GM12878 (cell line): ENCODE measurements at regions not wholly inside any gene's neighbourhood (a gene's known extent, or its start where the extent isn't known, plus 50 kb on each side); places are given as distances from the start of the nearest gene placed in this dataset.

Source experiments
- ATAC-seq: fragments of 200-7000 bp; cut with Tn5 transposase; 3 replicates; pipeline ENCODE4 v1.9.1; 2020; ENCODE audit warnings: mild to moderate bottlenecking, moderate library complexity
- BruUV-seq: library from RNA; stranded (reverse); fragments of 400-500 nt; replicated peaks from 2 replicates; lab custom pipeline; 2021; lab: Mats Ljungman, UMichigan
- CTCF ChIA-PET: fragments of 300-600 bp; sonication (Branson Sonifier 250); formaldehyde crosslinking; extraction: SDS; loops from one replicate; lab custom pipeline; 2021; ENCODE audit warnings: inconsistent platforms; lab: Yijun Ruan, JAX
- POLR2A ChIA-PET: fragments of 350-600 bp; formaldehyde crosslinking; extraction: SDS; loops from one replicate; lab custom pipeline; 2021; ENCODE audit warnings: inconsistent platforms; lab: Charles Lee
- RAD21 ChIA-PET: fragments of 300-600 bp; sonication (Branson Sonifier 250); formaldehyde crosslinking; loops from one replicate; lab custom pipeline; 2023; ENCODE audit warnings: antibody characterized with exemption; ENCODE audit not compliant: unreplicated experiment; lab: Charles Lee
- SMC1A ChIA-PET: fragments of 300-600 bp; sonication (Branson Sonifier 250); formaldehyde crosslinking; loops from one replicate; lab custom pipeline; 2023; ENCODE audit not compliant: unreplicated experiment, uncharacterized antibody; lab: Charles Lee
- DNase-seq: peaks from one replicate; pipeline ENCODE4 v3.0.0-alpha.2; 2011; ENCODE audit warnings: low read depth, low spot score
- FAIRE-seq: peaks from 3 replicates; lab custom pipeline; 2011; peaks lifted over from hg19 to GRCh38; lab: Jason Lieb, UNC
- H2AFZ ChIP-seq: 2 replicates; pipeline ENCODE4 v1.6.0; 2011; ENCODE audit warnings: low read depth, low read length, control low read depth; ENCODE audit not compliant: control insufficient read depth
- H3K27ac ChIP-seq: 2 replicates; pipeline ENCODE4 v1.5.1; 2011; ENCODE audit warnings: control low read depth; ENCODE audit not compliant: control insufficient read depth, insufficient read depth
- H3K27me3 ChIP-seq, 2 experiments: replicated peaks in 1 of 2; 2 replicates each; pipeline versions ENCODE4 v1.6.0 to v1.6.1; 2011; ENCODE audit warnings: low read length in 1 of 2; ENCODE audit not compliant: control insufficient read depth in 2 of 2, insufficient read depth in 2 of 2
- H3K36me3 ChIP-seq, 2 experiments: 2 replicates each; pipeline ENCODE4 v1.5.1; 2011; ENCODE audit warnings: low read length in 1 of 2; ENCODE audit not compliant: control insufficient read depth in 2 of 2, insufficient read depth in 2 of 2
- H3K4me1 ChIP-seq: 2 replicates; pipeline ENCODE4 v1.6.1; 2011; ENCODE audit warnings: mild to moderate bottlenecking, low read length, moderate library complexity, mixed read lengths; ENCODE audit not compliant: control insufficient read depth, insufficient read depth
- H3K4me2 ChIP-seq: 2 replicates; pipeline ENCODE4 v1.6.0; 2011; ENCODE audit warnings: control low read depth; ENCODE audit not compliant: control insufficient read depth, insufficient read depth
- H3K4me3 ChIP-seq: fragments of 200-600 bp; sonication (generic); 2 replicates; pipeline ENCODE4 v1.5.1; 2016
- H3K79me2 ChIP-seq: 2 replicates; pipeline ENCODE4 v1.6.0; 2011; ENCODE audit warnings: low read length; ENCODE audit not compliant: control insufficient read depth, insufficient read depth
- H3K9ac ChIP-seq: 2 replicates; pipeline ENCODE4 v1.8.0; 2011; ENCODE audit warnings: low read length, control low read depth, mixed read lengths; ENCODE audit not compliant: control insufficient read depth, insufficient read depth
- H3K9me3 ChIP-seq: replicated peaks from 3 replicates; pipeline ENCODE4 v1.5.1; 2011; ENCODE audit warnings: mild to moderate bottlenecking, low read length; ENCODE audit not compliant: control insufficient read depth, insufficient read depth
- H4K20me1 ChIP-seq: 2 replicates; pipeline ENCODE4 v1.6.0; 2011; ENCODE audit not compliant: control insufficient read depth, insufficient read depth
- ATF3 ChIP-seq: IDR thresholded peaks from 2 replicates; pipeline ENCODE4 v1.6.1; 2011; ENCODE audit warnings: low read depth, mild to moderate bottlenecking, low read length, moderate library complexity, borderline replicate concordance; ENCODE audit errors: extremely low read depth
- BCL11A ChIP-seq: IDR thresholded peaks from 2 replicates; pipeline ENCODE4 v1.6.1; 2011; ENCODE audit warnings: low read depth, low read length
- CEBPB ChIP-seq, 2 experiments: fragments of 150-350 bp in 1 of 2; IDR thresholded peaks; 2 replicates each; pipeline ENCODE4 v1.6.1; 2012 to 2014; ENCODE audit warnings: low read depth in 2 of 2, low read length in 2 of 2, borderline replicate concordance in 1 of 2, inconsistent platforms in 1 of 2
- CEBPZ ChIP-seq: fragments of 150-350 bp; IDR thresholded peaks from 2 replicates; pipeline ENCODE4 v1.6.1; 2016; ENCODE audit warnings: low read depth, low read length
- CREB1 ChIP-seq: IDR thresholded peaks from 2 replicates; pipeline ENCODE4 v1.6.1; 2012; ENCODE audit warnings: low read depth, mild to moderate bottlenecking, inconsistent platforms
- ESRRA ChIP-seq: IDR thresholded peaks from 2 replicates; pipeline ENCODE4 v1.6.1; 2012; ENCODE audit warnings: mild to moderate bottlenecking, low read length, improper control_type of control experiment
- JUNB ChIP-seq: IDR thresholded peaks from 2 replicates; pipeline ENCODE4 v1.6.1; 2016; ENCODE audit warnings: antibody characterized with exemption, mild to moderate bottlenecking
- PBX3 ChIP-seq: IDR thresholded peaks from 2 replicates; pipeline ENCODE4 v1.6.1; 2011; ENCODE audit warnings: mild to moderate bottlenecking, low read depth, low read length, moderate library complexity; ENCODE audit not compliant: insufficient replicate concordance
- SUPT20H ChIP-seq: IDR thresholded peaks from 2 replicates; pipeline ENCODE4 v1.6.1; 2011; ENCODE audit warnings: low read depth, mild to moderate bottlenecking, low read length, moderate library complexity, borderline replicate concordance; ENCODE audit not compliant: control insufficient read depth
- ZNF207 ChIP-seq: fragments of 450-650 bp; IDR thresholded peaks from 2 replicates; pipeline ENCODE4 v1.6.1; 2014; ENCODE audit warnings: antibody characterized with exemption, mild to moderate bottlenecking, borderline replicate concordance
- WGBS: methylation state at CpG from one replicate; pipeline ENCODE4 v1.1.6; 2016; ENCODE audit warnings: low lambda C conversion rate; ENCODE audit not compliant: insufficient replicate concordance, insufficient coverage; ENCODE audit errors: missing lambda C conversion rate; 5-methylcytosine and 5-hydroxymethylcytosine counted together
- in situ Hi-C: fragments of 300-500 bp; cut with MboI; formaldehyde crosslinking; loops from 9 replicates; pipeline ENCODE4 v1.14.3; 2018; ENCODE audit warnings: mixed read lengths
- intact Hi-C: fragments of 100-400 bp; cut with micrococcal nuclease; formaldehyde crosslinking; loops from one replicate; pipeline ENCODE4 v1.14.2; 2022; ENCODE audit not compliant: unreplicated experiment

GRCh38 chr20:24814556-24815195, 134.4 kb upstream of the CST7 start (continued):
- no peak for TF ChIP-seq ATF3
- TF ChIP-seq SUPT20H: no peak

- H2AFZ ChIP-seq: no peak overlapping the region
- TF ChIP-seq CREB1: no peak
- TF ChIP-seq JUNB: no peak
- no peak for TF ChIP-seq CEBPZ
- no peak for TF ChIP-seq CEBPB (IDR thresholded peaks at IDR 0.05; ENCODE audit: borderline replicate concordance in 1 of 2, low read depth in 2 of 2, low read length in 2 of 2)
- TF ChIP-seq PBX3: no peak
- no peak for TF ChIP-seq ZNF207
- TF ChIP-seq ESRRA: no peak
- TF ChIP-seq BCL11A: no peak
- TF ChIP-seq, all 136 proteins: peak for 0
- intact Hi-C loops (no loop called here), in situ Hi-C loops (no loop called here)
- DNase-seq (no peak), FAIRE-seq (no peak), ATAC-seq (no peak)
- ChIA-PET SMC1A (no interaction called here), RAD21 (no interaction called here), POLR2A (no interaction called here), CTCF (no interaction called here)
- H3K36me3 ChIP-seq: no peaks in the 10 kb centered on the region
- H3K4me2 ChIP-seq: no peak overlapping the region
- H3K27me3 ChIP-seq: no peaks in the 10 kb centered on the region
- H3K9ac ChIP-seq: no peak overlapping the region
- peaks cover 4% of the 10 kb centered on the region for H3K4me1 ChIP-seq
- no peak overlapping the region for H3K4me3 ChIP-seq
- no peaks in the 10 kb centered on the region for H3K9me3 ChIP-seq
- H4K20me1 ChIP-seq: no peaks in the 10 kb centered on the region
- BruUV-seq: no TSS peak
- no peaks in the 10 kb centered on the region for H3K79me2 ChIP-seq
- WGBS: 31% methylated on average over 16 of the region's 16 CpGs
- H3K27ac ChIP-seq: no peak overlapping the region
Measured at GRCh38 chr20:24815196-24815815, 133.8 kb upstream of the CST7 start.
